HG02678 (cell line): ENCODE measurements at regions not wholly inside any gene's neighbourhood (a gene's known extent, or its start where the extent isn't known, plus 50 kb on each side); places are given as distances from the start of the nearest gene placed in this dataset.

ENCODE experiments used
- ATAC-seq: cut with Tn5 transposase; IDR thresholded peaks from one replicate; pipeline ENCODE4 v1.9.1; 2021; ENCODE audit warnings: mild to moderate bottlenecking, moderate library complexity; ENCODE audit not compliant: unreplicated experiment

GRCh38 chr14:65222440-65222858 lies 120.1 kb upstream of the MAX start:
- ATAC-seq = peak; percentile 56

GRCh38 chr14:65223636-65224035 lies 121.3 kb upstream of the MAX start:
- ATAC-seq = no peak

- ATAC-seq = no peak
Observed at GRCh38 chr14:65224799-65225198, 122.5 kb upstream of the MAX start.

GRCh38 chr14:65225299-65226159 lies 123.2 kb upstream of the MAX start:
- no peak for ATAC-seq

GRCh38 chr14:65226824-65227604 lies 124.7 kb upstream of the MAX start:
- ATAC-seq = no peak

GRCh38 chr14:65228436-65228835 lies 126.1 kb upstream of the MAX start:
- ATAC-seq = peak; percentile 92

- ATAC-seq = no peak
Observed at GRCh38 chr14:65228956-65229747, 126.8 kb upstream of the MAX start.

- peak; percentile 36 for ATAC-seq
Observed at GRCh38 chr14:65229748-65230728, 127.7 kb upstream of the MAX start.

GRCh38 chr14:65231286-65231980 lies 129.1 kb upstream of the MAX start:
- no peak for ATAC-seq

- ATAC-seq = no peak
Observed at GRCh38 chr14:65234752-65235361, 132.5 kb upstream of the MAX start.

- no peak for ATAC-seq
Observed at GRCh38 chr14:65237023-65237814, 134.9 kb upstream of the MAX start.

- no peak for ATAC-seq
Observed at GRCh38 chr14:65237941-65238340, 135.6 kb upstream of the MAX start.

- ATAC-seq = no peak
Observed at GRCh38 chr14:65238456-65238855, 136.1 kb upstream of the MAX start.

- no peak for ATAC-seq
Observed at GRCh38 chr14:65239143-65239937, 137.0 kb upstream of the MAX start.

GRCh38 chr14:65239938-65240296 lies 137.6 kb upstream of the MAX start:
- ATAC-seq = no peak

- ATAC-seq = no peak
Observed at GRCh38 chr14:65241125-65241752, 138.9 kb upstream of the MAX start.

GRCh38 chr14:65242732-65243134 lies 140.4 kb upstream of the MAX start:
- no peak for ATAC-seq
